HEK293 (cell line): ENCODE measurements at regions not wholly inside any gene's neighbourhood (a gene's known extent, or its start where the extent isn't known, plus 50 kb on each side); places are given as distances from the start of the nearest gene placed in this dataset.

Source experiments
- CTCF ChIA-PET: fragments of 350-600 bp; formaldehyde crosslinking; extraction: SDS; loops from one replicate; lab custom pipeline; 2021; ENCODE audit warnings: antibody characterized with exemption; lab: Yijun Ruan, JAX
- POLR2A ChIA-PET: fragments of 300-600 bp; formaldehyde crosslinking; extraction: SDS; loops from one replicate; lab custom pipeline; 2020; ENCODE audit warnings: antibody characterized with exemption, inconsistent platforms; lab: Yijun Ruan, JAX
- H3K27ac ChIP-seq: fragments of 200-500 bp; sonication (Bioruptor generic); 2 replicates; pipeline ENCODE4 v1.5.1; 2014; ENCODE audit warnings: low read depth, low read length, control low read depth, inconsistent platforms; ENCODE audit errors: extremely low read depth
- H3K36me3 ChIP-seq, 2 experiments: fragments of 200-500 bp in 1 of 2; sonication (Bioruptor generic) in 1 of 2; 1 replicate in 1 of 2; 2 replicates in 1 of 2; pipeline ENCODE4 v1.5.1; 2014 to 2017; ENCODE audit warnings: inconsistent platforms in 2 of 2, low read length in 2 of 2; ENCODE audit not compliant: control insufficient read depth in 2 of 2, insufficient read depth in 1 of 2
- H3K4me1 ChIP-seq: fragments of 200-500 bp; sonication (Bioruptor generic); 2 replicates; pipeline ENCODE4 v1.5.1; 2014; ENCODE audit warnings: mild to moderate bottlenecking, low read length, inconsistent platforms; ENCODE audit not compliant: control insufficient read depth, insufficient read depth
- H3K4me3 ChIP-seq: 2 replicates; pipeline ENCODE4 v1.5.1; 2011; ENCODE audit warnings: low read depth, mild to moderate bottlenecking, control low read depth, low read length, moderate library complexity
- H3K9me3 ChIP-seq: fragments of 200-500 bp; sonication (Bioruptor generic); 2 replicates; pipeline ENCODE4 v1.5.1; 2014; ENCODE audit warnings: low read depth, low read length, inconsistent platforms; ENCODE audit not compliant: control insufficient read depth, insufficient read depth
- EGR2 ChIP-seq: fragments of 450-650 bp; formaldehyde crosslinking; IDR thresholded peaks from 2 replicates; pipeline ENCODE4 v1.5.1; 2016; ENCODE audit warnings: low read depth, missing biosample characterization, missing genetic modification characterization
- PRDM6 ChIP-seq: fragments of 450-650 bp; formaldehyde crosslinking; IDR thresholded peaks from 2 replicates; pipeline ENCODE4 v1.5.1; 2017; ENCODE audit warnings: missing biosample characterization, missing genetic modification characterization
- SALL2 ChIP-seq: fragments of 450-650 bp; formaldehyde crosslinking; IDR thresholded peaks from 2 replicates; pipeline ENCODE4 v1.5.0; 2017; ENCODE audit warnings: missing biosample characterization, mild to moderate bottlenecking, missing genetic modification characterization, borderline replicate concordance
- SP3 ChIP-seq: fragments of 450-650 bp; formaldehyde crosslinking; IDR thresholded peaks from 2 replicates; pipeline ENCODE4 v1.5.1; 2016; ENCODE audit warnings: missing biosample characterization, missing genetic modification characterization
- TSHZ1 ChIP-seq: fragments of 450-650 bp; formaldehyde crosslinking; IDR thresholded peaks from 2 replicates; pipeline ENCODE4 v1.5.1; 2016; ENCODE audit warnings: missing biosample characterization, missing genetic modification characterization, borderline replicate concordance
- YY1 ChIP-seq: fragments of 450-650 bp; formaldehyde crosslinking; IDR thresholded peaks from 2 replicates; pipeline ENCODE4 v1.5.1; 2018; ENCODE audit warnings: missing biosample characterization, missing genetic modification characterization
- ZIC2 ChIP-seq: fragments of 450-650 bp; formaldehyde crosslinking; IDR thresholded peaks from 2 replicates; pipeline ENCODE4 v1.5.1; 2016; ENCODE audit warnings: missing biosample characterization, missing genetic modification characterization
- ZNF148 ChIP-seq: fragments of 450-650 bp; formaldehyde crosslinking; IDR thresholded peaks from 2 replicates; pipeline ENCODE4 v1.5.0; 2017; ENCODE audit warnings: missing biosample characterization, missing genetic modification characterization, borderline replicate concordance
- ZNF174 ChIP-seq: fragments of 450-650 bp; formaldehyde crosslinking; IDR thresholded peaks from 2 replicates; pipeline ENCODE4 v1.5.0; 2017; ENCODE audit warnings: missing biosample characterization, mild to moderate bottlenecking, missing genetic modification characterization
- ZNF202 ChIP-seq: fragments of 450-650 bp; formaldehyde crosslinking; IDR thresholded peaks from 2 replicates; pipeline ENCODE4 v1.5.1; 2016; ENCODE audit warnings: missing biosample characterization, missing genetic modification characterization, borderline replicate concordance
- ZNF37A ChIP-seq: fragments of 450-650 bp; IDR thresholded peaks from 2 replicates; pipeline ENCODE4 v1.5.1; 2018; ENCODE audit warnings: missing biosample characterization, missing genetic modification characterization
- ZNF449 ChIP-seq: fragments of 450-650 bp; formaldehyde crosslinking; IDR thresholded peaks from 2 replicates; pipeline ENCODE4 v1.5.1; 2017; ENCODE audit warnings: missing biosample characterization, mild to moderate bottlenecking, missing genetic modification characterization, moderate library complexity
- ZNF514 ChIP-seq: fragments of 450-650 bp; formaldehyde crosslinking; IDR thresholded peaks from 2 replicates; pipeline ENCODE4 v1.5.1; 2016; ENCODE audit warnings: missing biosample characterization, missing genetic modification characterization
- ZNF548 ChIP-seq: fragments of 450-650 bp; formaldehyde crosslinking; IDR thresholded peaks from 2 replicates; pipeline ENCODE4 v1.5.1; 2016; ENCODE audit warnings: missing biosample characterization, missing genetic modification characterization
- ZNF596 ChIP-seq: fragments of 450-650 bp; IDR thresholded peaks from 2 replicates; pipeline ENCODE4 v1.5.0; 2018; ENCODE audit warnings: missing biosample characterization, mild to moderate bottlenecking, missing genetic modification characterization, moderate library complexity
- ZNF600 ChIP-seq: fragments of 450-650 bp; formaldehyde crosslinking; IDR thresholded peaks from 2 replicates; pipeline ENCODE4 v1.5.1; 2016; ENCODE audit warnings: missing biosample characterization, missing genetic modification characterization
- ZNF76 ChIP-seq: fragments of 450-650 bp; formaldehyde crosslinking; IDR thresholded peaks from 2 replicates; pipeline ENCODE4; 2016; ENCODE audit warnings: low read depth, missing biosample characterization, missing genetic modification characterization, borderline replicate concordance
- ZNF776 ChIP-seq: fragments of 450-650 bp; formaldehyde crosslinking; IDR thresholded peaks from 2 replicates; pipeline ENCODE4 v1.5.0; 2017; ENCODE audit warnings: missing biosample characterization, missing genetic modification characterization, borderline replicate concordance
- ZNF791 ChIP-seq: fragments of 450-650 bp; formaldehyde crosslinking; IDR thresholded peaks from 2 replicates; pipeline ENCODE4 v1.5.1; 2016; ENCODE audit warnings: missing biosample characterization, missing genetic modification characterization
- ZSCAN23 ChIP-seq: fragments of 450-650 bp; formaldehyde crosslinking; IDR thresholded peaks from 2 replicates; pipeline ENCODE4 v1.5.1; 2016; ENCODE audit warnings: missing biosample characterization, missing genetic modification characterization

- Histone ChIP-seq H3K4me3 (no peak overlapping the region), H3K9me3 (no peaks in the 10 kb centered on the region), H3K4me1 (no peaks in the 10 kb centered on the region), H3K36me3 (no peaks in the 10 kb centered on the region), H3K27ac (no peak overlapping the region)
- ChIA-PET POLR2A (no interaction called here), CTCF (no interaction called here)
- TF ChIP-seq ZNF548 (no peak), ZNF148 (tag by site-specific recombination) (no peak)
Measured at GRCh38 chr3:31277582-31277981, 255.1 kb upstream of the STT3B start.

GRCh38 chr3:31278532-31278931 is 254.2 kb upstream of the STT3B start:
- H3K4me1 ChIP-seq = no peaks in the 10 kb centered on the region
- no peak overlapping the region for H3K4me3 ChIP-seq
- CTCF ChIA-PET = interaction anchor here (0.6 kb wide), 1 partner anchor 509 kb away, joined by 3 read pairs; no protein-coding TSS in a partner anchor
- no peaks in the 10 kb centered on the region for H3K36me3 ChIP-seq
- no peak overlapping the region for H3K27ac ChIP-seq
- TF ChIP-seq ZNF202 (tag by site-specific recombination) = no peak
- POLR2A ChIA-PET = no interaction called here
- H3K9me3 ChIP-seq = no peaks in the 10 kb centered on the region

GRCh38 chr3:31284776-31285175 is 247.9 kb upstream of the STT3B start:
- ChIA-PET CTCF (no interaction called here), POLR2A (no interaction called here)
- Histone ChIP-seq H3K9me3 (no peaks in the 10 kb centered on the region), H3K27ac (no peak overlapping the region), H3K36me3 (no peaks in the 10 kb centered on the region), H3K4me1 (no peaks in the 10 kb centered on the region), H3K4me3 (no peak overlapping the region)
- TF ChIP-seq ZNF548 (no peak), ZIC2 (no peak), ZNF174 (tag by site-specific recombination) (no peak), ZNF37A (tag by site-specific recombination) (no peak), ZNF791 (no peak), ZNF600 (tag by site-specific recombination) (no peak), SP3 (no peak), ZNF449 (tag by site-specific recombination) (no peak), EGR2 (no peak), ZNF514 (tag by site-specific recombination) (no peak), ZNF776 (no peak), ZNF596 (tag by site-specific recombination) (no peak), SALL2 (no peak), ZNF76 (no peak)

GRCh38 chr3:31285833-31286486 is 246.8 kb upstream of the STT3B start:
- no peaks in the 10 kb centered on the region for H3K4me1 ChIP-seq
- H3K27ac ChIP-seq = no peak overlapping the region
- ChIA-PET POLR2A (no interaction called here), CTCF (no interaction called here)
- TF ChIP-seq ZSCAN23 (tag by site-specific recombination) (no peak), PRDM6 (tag by site-specific recombination) (no peak), TSHZ1 (tag by site-specific recombination) (no peak), YY1 (no peak)
- H3K4me3 ChIP-seq = no peak overlapping the region
- no peaks in the 10 kb centered on the region for H3K36me3 ChIP-seq
- no peaks in the 10 kb centered on the region for H3K9me3 ChIP-seq
